Stromal cell of bone marrow (primary cell): ENCODE measurements at regions not wholly inside any gene's neighbourhood (a gene's known extent, or its start where the extent isn't known, plus 50 kb on each side); places are given as distances from the start of the nearest gene placed in this dataset.

ENCODE experiments used
- DNase-seq: peaks from one replicate; pipeline ENCODE4 v3.0.0-alpha.2; 2012; ENCODE audit warnings: low read depth

DNA sequence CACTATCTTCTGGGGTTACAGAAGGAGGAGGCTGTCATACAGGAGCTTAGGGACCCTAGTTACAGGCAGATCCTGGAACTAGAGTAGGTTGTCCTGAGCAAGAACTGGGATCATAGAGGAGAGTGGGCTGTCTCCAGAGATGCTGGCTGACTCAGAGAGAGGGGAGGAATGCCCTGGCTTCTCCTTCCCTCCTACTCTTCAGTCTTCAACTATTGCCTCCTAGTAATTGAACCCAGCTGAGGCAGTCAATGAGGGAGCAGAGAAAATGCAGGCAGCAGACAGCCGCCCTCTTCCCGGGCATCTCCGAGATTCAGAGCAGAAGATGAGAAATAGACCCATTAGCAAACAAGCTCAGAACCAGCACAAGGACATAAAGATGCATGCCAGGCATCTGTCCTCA is 118.3 kb upstream of the PDE5A start:
- peak; percentile 84 for DNase-seq

DNA sequence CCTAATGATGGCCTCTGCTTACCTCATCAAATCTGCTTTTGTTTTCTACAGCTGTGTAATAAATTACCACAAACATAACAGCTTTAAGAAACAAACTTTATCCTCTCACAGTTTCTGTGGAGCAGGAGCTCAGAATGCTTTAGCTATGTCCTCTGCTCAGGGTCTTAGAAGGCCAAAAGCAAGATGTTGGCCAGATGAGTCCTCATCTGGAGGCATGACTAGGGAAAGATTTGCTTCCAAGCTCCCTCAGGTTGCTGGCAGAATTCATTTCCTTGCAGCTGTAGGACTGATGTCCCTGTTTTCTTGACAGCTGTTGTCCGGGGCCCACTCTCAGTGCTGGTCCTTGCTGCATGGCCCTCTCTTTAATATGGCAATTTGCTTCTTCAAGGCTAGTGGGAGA is 116.7 kb upstream of the PDE5A start:
- DNase-seq: no peak

GRCh38 chr4:119744580-119744979 is 116.0 kb upstream of the PDE5A start:
- DNase-seq: no peak

DNA sequence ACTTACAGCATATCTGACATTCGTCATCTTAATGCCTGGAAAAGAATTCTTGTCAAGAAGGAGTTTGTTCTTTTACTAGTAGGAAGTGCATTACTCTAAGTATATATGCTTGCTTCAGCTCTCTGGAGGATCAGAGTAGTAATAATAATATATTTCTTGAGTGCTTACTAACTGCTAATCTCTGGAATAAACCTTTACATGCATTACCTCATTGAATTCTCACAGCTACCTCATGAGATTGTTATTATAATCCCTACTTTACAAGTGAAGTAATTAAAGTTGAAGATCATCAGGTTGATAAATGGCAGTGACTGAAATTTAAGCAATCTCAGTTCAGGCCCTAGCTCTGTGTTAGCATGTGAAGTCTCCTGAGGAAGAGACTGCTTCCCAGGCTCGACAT is 115.0 kb upstream of the PDE5A start:
- DNase-seq: no peak

GRCh38 chr4:119739796-119740195 is 111.2 kb upstream of the PDE5A start:
- DNase-seq: no peak

DNA sequence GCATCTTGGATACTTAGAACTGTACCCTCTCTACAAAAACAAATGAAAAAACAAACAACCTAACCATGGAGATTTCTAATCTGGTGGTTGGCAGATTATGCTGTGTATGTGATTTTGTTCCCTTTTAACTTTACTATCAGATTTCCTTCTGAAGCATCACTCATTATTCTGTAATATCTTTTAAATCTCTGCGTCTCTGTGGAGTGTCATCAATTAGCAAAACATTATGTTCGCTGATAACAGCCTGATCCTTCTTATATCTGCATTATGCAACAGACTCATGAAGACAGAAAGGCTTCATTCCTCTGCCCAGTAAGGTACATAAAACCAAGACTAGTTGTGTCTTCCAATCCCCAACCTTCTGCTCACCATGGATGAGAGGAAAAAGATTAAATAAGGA is 110.3 kb upstream of the PDE5A start:
- DNase-seq: no peak

DNA sequence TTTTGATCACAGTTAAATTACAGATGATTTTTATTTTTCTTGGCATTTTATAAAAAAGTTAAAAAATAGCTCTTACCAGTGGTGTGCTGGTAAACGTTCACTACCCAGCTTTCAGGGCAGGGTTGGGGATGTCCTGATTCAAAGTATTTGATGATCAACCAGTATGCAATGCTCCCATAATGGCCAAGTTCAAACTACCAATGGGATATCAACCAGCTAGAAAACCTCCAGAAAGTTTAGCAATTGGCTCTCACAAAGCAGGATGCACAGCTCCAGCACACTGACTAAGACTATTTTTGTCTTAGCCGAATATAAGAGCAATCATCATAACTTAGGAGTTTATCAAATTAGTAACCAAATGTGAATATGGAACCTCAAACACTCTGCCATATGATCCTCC is 108.0 kb upstream of the PDE5A start:
- no peak for DNase-seq

- DNase-seq: peak; percentile 91
These were observed 106.6 kb upstream of the PDE5A start for GRCh38 chr4:119735165-119735651.

DNA sequence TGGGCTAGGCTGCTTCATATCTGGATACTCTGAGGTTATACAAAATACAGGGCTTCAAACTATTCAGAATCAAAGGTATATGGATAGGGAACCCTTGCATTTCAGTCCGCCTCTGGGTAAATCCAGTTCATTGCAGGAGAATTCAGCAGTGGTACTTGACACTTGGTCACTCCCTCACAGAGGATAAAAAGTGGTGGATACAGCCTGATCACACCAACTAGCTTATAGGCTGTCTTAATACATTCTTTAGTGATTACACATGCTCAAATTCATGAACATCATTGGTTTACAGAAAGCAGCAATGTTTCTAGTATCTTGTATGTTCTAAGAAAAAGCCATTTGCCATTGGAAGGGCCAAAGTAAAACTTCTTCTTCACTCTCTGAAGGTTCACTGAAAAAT is 104.8 kb upstream of the PDE5A start:
- DNase-seq: no peak

GRCh38 chr4:119731778-119732177 is 103.2 kb upstream of the PDE5A start:
- DNase-seq: no peak

- no peak for DNase-seq
These were observed 102.6 kb upstream of the PDE5A start for GRCh38 chr4:119731146-119731742.

GRCh38 chr4:119730671-119730950 is 102.0 kb upstream of the PDE5A start:
- no peak for DNase-seq

DNA sequence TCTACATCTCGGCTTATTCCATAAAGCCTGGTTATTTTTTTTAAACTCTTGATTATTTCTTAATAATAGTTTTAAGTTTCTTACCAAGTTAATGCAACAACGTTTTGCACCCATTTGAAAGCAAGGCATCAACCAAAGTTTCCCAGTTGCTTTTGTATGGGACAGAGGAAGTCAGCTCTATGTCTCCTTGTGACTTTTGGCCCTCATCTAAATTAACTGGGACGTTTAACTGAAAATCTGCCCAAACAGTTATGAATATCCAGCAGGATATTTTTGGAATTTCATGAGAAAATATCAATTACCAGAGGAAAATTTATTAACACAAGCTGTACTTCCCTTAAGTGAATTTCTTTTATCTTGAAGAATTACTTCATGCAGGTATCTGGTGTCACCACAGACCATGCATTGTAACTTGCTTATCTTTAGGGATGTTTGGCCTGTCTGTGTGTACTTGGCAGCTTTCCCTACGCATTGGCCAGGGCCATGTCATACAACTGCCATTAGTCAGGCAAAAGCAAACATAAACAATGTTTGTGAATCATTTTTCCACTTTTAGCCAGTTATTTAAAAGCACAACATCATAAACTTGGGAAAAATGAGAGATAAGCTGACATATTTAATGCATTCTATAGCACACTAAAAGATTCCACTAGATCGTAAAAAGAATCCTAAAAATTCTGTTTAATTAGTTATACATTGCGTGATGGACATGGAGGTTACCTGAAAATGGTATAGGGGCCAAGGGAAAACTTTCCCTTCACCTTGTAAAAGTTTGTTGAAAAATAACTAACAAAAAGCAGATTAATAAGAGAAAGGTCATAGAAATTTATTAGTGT is 101.4 kb upstream of the PDE5A start:
- peak; percentile 74 for DNase-seq

DNA sequence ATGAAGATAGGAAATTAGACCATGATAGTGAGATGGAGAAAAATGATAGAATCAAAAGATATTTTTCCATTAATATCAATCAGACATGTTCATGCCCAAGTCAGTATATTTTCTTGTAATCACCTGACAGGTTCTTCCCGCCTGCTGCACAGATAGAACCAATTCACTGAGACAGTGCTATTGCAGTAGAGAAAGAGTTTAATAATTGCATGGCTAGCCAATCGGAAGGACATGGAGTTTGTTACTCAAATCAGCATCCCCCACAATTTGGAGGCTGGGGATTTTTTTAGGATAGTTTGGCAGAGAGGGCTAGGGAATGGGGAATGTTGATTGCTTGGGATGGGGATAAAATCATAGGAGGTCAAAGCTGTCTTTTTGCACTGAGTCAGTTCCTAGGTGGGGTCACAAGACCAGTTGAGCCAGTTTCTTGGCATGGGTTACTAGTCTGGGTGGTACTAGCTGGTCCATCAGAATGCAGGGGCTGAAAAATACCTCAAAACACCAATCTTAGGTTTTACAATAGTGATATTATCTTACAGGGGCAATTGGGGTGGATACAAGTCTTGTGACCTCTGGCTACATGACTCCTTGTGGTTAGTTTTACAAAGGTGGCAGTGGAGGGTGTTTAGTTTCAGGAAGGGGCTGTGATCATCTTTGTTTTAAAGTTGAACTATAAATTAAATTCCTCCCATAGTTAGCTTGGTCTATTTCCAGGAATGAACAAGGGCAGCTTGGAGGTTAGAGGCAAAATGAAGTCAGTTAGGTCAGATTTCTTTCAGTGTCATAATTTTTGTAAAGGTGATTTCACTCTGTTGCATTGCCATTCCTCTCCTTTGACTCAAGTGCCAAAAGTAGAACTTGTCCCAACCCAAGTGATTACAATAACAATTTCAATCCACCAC is 100.3 kb upstream of the PDE5A start:
- no peak for DNase-seq

DNA sequence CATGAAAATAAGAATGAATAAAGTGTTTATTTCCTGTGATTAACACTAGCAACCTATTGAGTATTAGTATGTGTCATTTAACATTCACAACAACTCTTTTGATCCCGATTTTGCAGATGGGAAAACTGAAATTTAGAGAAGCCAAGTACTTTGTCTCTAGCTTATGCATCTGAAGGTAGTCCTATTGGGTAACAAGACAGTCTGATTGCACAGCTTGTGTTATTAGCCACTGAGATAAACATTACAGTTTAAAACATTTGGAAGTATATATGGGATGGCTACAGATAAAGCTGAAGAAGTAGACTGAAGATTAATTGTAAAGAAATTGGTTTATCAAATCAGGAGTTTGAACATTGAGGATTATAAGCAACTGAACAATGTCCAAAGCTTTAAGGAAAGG is 99.6 kb upstream of the PDE5A start:
- no peak for DNase-seq

- peak; percentile 79 for DNase-seq
These were observed 97.9 kb upstream of the PDE5A start for GRCh38 chr4:119726505-119726904.

DNA sequence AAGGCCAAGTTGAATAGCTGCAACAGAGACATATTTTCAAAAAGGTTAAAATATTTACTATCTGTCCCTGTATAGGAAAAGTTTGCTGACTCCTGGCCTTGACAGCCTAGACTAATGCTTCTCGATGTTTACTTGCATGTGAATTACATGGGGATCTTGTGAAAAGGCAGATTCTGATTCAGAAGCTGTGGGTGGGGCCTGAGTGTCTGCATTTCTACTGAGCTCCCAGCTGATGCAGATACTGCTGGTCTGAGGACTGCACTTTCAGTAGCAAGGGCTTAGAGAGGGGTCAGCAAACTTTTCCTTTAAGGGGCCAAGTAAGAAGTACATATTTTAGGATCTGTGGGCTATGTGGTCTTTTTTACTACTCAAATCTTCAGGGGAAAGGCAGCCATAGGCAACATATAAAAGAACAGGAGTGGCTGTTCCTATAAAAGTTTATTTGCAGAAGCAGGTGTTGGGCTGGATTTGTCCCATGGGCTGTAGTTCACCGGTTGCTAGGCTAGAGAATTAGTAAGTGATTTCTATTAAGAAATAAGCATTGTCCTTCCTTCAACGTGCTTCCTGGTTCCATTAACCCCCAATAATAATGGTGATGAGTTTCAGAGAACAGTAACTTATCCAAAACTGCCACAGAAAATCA is 97.2 kb upstream of the PDE5A start:
- no peak for DNase-seq

GRCh38 chr4:119725011-119725410 is 96.4 kb upstream of the PDE5A start:
- no peak for DNase-seq

GRCh38 chr4:119722670-119723069 is 94.1 kb upstream of the PDE5A start:
- no peak for DNase-seq

DNA sequence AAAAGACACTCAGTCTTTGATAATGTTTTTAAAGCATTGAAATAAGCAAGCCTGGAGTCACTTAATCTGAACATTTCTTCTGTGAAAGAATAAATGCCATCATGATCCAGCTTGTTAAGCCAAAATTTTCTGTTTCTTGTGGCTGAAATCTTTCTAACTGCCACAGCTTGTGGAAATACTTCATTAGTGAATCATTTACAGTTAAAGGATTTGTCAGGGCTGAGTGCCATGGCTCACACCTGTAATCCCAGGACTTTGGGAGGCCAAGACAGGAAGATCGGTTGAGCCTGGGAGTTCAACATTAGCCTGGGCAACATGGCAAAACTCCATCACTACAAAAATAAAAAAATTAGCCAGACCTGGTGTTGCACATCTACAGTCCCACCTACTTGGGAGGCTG is 93.3 kb upstream of the PDE5A start:
- no peak for DNase-seq

GRCh38 chr4:119715490-119716445 is 87.2 kb upstream of the PDE5A start:
- DNase-seq: no peak
